ENCODE measurements at regions not wholly inside any gene's neighbourhood (a gene's known extent, or its start where the extent isn't known, plus 50 kb on each side); places are given as distances from the start of the nearest gene placed in this dataset.

GRCh38 chr17:5841862-5842261 lies 228.3 kb upstream of the WSCD1 start:
- no peak overlapping the region for H3K27ac ChIP-seq
- H3K4me3 ChIP-seq: no peak overlapping the region

- Histone ChIP-seq H3K4me3 (no peak overlapping the region), H3K27ac (no peak overlapping the region)
Measured at GRCh38 chr17:5843366-5844026, 226.7 kb upstream of the WSCD1 start.

- Histone ChIP-seq H3K4me3 (no peak overlapping the region), H3K27ac (no peak overlapping the region)
Measured at GRCh38 chr17:5846001-5846400, 224.2 kb upstream of the WSCD1 start.

- H3K4me3 ChIP-seq: no peak overlapping the region
Measured at GRCh38 chr17:5854871-5855554, 215.2 kb upstream of the WSCD1 start.

DNA sequence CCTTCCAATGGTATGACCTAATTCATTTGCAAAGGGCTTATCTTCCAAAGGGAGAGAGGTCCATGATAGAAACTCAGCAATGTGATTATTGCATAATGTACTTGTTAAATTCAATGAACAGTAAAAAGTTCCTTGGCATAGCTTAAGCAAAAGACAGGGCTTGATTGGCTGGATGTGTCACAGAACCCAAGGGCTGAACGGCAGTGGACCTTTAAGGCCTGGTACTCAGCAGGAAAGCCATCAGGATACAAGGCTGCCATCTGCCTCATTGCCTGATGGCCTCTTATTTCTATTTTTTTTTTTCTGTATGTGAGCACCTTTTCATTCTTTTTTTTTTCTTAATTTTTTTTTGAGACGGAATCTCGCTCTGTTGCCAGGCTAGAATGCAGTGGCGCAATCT lies 208.9 kb upstream of the WSCD1 start:
- Histone ChIP-seq H3K4me3 (no peak overlapping the region), H3K27ac (no peak overlapping the region)

More at GRCh38 chr17:5854871-5855554, 215.2 kb upstream of the WSCD1 start:
- H3K27ac ChIP-seq: no peak overlapping the region

GRCh38 chr17:5861854-5862253 lies 208.3 kb upstream of the WSCD1 start:
- Histone ChIP-seq H3K4me3 (no peak overlapping the region), H3K27ac (no peak overlapping the region)

GRCh38 chr17:5862395-5862794 lies 207.8 kb upstream of the WSCD1 start:
- Histone ChIP-seq H3K4me3 (no peak overlapping the region), H3K27ac (no peak overlapping the region)

- no peak overlapping the region for H3K27ac ChIP-seq
- H3K4me3 ChIP-seq: no peak overlapping the region
Measured at GRCh38 chr17:5864741-5865657, 205.2 kb upstream of the WSCD1 start.

GRCh38 chr17:5866978-5867377 lies 203.2 kb upstream of the WSCD1 start:
- H3K27ac ChIP-seq: no peak overlapping the region

DNA sequence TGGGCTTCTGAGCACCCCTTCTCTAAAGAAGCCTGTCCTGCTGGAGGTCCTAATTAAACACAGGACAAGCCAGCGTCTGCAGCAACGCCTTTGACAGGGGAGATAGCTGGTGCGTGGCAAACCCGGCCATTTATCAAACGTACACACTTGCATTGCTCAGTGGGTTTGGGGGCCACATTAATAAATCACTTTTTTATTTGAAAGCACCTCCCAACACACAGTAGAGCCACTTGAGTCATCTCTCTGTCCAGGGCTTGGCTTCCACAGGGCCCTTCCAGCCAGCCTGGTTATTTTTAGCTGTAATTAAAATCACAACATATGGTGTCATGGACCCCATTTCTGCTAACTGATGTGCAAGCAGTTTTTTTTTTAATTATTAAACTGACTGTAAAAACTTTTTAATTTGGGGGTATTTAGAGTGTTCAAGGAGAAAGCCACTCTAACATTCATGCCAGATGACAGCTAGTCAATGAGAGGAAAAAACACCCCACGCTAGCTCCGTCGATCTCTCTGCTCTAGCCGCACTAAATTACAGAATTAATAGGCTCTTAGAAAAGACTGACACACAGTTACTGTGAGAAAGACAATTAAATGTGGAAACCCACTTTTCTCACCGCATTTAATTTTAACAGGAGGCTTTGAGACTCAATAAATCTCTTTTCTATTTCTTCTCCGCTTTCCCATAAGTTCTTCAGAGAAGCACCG lies 201.0 kb upstream of the WSCD1 start:
- Histone ChIP-seq H3K4me3 (no peak overlapping the region), H3K27ac (no peak overlapping the region)

More at GRCh38 chr17:5866978-5867377, 203.2 kb upstream of the WSCD1 start:
- no peak overlapping the region for H3K4me3 ChIP-seq

- Histone ChIP-seq H3K4me3 (no peak overlapping the region), H3K27ac (no peak overlapping the region)
Measured at GRCh38 chr17:5870231-5870953, 199.8 kb upstream of the WSCD1 start.

DNA sequence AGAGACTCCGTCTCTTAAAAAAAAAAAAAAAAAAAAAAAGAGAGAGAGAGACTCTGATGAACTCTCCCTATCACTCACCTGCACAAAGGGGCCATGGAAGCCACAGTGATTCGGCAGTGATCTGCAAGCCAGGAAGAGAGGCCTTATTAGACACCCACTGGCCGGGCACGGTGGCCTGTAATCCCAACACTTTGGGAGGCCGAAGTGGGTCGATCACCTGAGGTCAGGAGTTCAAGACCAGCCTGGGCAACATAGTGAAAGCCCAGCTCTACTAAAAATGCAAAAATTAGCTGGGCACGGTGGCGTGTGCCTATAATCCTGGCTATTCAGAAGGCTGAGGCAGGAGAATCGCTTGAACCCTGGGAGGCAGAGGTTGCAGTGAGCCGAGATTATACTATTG lies 198.5 kb upstream of the WSCD1 start:
- no peak overlapping the region for H3K4me3 ChIP-seq

DNA sequence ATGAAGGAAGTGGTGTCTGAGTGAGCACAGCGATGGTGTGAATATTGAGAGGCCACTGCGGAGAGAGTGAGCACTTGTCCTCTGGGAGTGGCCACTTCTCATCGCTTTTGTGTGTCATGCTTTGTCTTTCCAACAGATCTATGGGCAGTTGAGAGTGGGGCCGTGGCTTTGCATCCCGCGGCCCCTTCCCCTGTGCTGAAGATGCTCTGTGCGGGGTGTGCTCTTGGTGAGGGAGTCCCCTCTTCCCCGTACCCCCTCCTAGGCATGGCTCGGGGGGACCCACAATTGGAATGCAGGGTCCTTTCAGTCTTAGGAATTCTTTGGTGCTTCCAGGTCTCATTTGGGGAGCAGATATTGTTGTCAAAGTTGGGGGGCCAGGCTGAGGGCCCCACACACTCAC lies 197.3 kb upstream of the WSCD1 start:
- no peak overlapping the region for H3K27ac ChIP-seq
- H3K4me3 ChIP-seq: no peak overlapping the region

More for the DNA sequence above, 198.5 kb upstream of the WSCD1 start:
- H3K27ac ChIP-seq: no peak overlapping the region

- Histone ChIP-seq H3K27ac (no peak overlapping the region), H3K4me3 (no peak overlapping the region)
Measured at GRCh38 chr17:5873781-5874180, 196.4 kb upstream of the WSCD1 start.

DNA sequence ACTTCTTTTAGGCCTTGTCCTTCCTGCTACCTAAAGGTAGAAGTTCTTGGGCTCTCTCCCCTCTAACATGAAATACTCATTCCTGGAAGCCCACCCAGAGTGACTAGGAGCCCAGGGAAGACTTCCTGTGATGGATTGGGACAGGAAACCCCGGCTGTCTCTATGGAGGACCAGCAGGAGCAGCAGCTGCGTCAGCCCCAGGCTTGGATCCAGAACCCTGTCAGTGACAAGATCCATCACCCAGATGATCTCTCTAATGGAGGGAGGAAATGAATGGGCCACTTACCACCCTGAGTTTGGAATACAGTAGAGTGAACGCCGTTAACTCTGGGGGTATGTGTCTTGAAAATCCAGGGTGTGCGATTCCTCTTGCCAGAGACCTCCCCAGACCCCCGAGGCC lies 195.7 kb upstream of the WSCD1 start:
- Histone ChIP-seq H3K27ac (no peak overlapping the region), H3K4me3 (no peak overlapping the region)

DNA sequence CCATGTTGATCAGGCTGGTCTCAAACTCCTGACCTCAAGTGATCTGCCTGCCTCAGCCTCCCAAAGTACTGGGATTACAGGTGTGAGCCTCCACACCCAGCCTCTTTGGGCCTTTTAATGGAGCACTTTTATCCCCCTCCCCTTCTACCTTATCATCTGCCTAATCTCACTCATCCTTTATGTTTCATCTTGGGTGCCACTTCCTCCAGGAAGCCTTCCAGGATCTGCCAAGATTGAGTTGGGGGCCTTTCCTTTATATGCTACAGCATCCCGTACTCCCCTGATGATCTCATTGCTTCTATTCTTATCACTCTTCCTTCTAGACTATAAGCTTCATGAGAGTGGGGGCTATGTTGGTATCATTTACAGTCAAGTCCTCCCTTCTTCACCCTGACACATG lies 192.8 kb upstream of the WSCD1 start:
- Histone ChIP-seq H3K27ac (no peak overlapping the region), H3K4me3 (no peak overlapping the region)

GRCh38 chr17:5877948-5878347 lies 192.2 kb upstream of the WSCD1 start:
- no peak overlapping the region for H3K27ac ChIP-seq

GRCh38 chr17:5881849-5882248 lies 188.3 kb upstream of the WSCD1 start:
- Histone ChIP-seq H3K4me3 (no peak overlapping the region), H3K27ac (no peak overlapping the region)

More at GRCh38 chr17:5877948-5878347, 192.2 kb upstream of the WSCD1 start:
- H3K4me3 ChIP-seq: no peak overlapping the region
